Activated CD8-positive, alpha-beta memory T cell treated with anti-CD3 and anti-CD28 coated beads for 48 hours (primary cell): ENCODE measurements at regions not wholly inside any gene's neighbourhood (a gene's known extent, or its start where the extent isn't known, plus 50 kb on each side); places are given as distances from the start of the nearest gene placed in this dataset.
"Not testable (repeated sequence)": the region's sequence is repeated elsewhere in the genome, so short reads cannot be mapped to it uniquely, and the experiment has no call there.

Source experiments
- DNase-seq, 3 experiments: peaks; one replicate each; pipeline ENCODE4 v3.0.0-alpha.2; 2020; ENCODE audit warnings: low read depth in 2 of 3, low spot score in 2 of 3

DNA sequence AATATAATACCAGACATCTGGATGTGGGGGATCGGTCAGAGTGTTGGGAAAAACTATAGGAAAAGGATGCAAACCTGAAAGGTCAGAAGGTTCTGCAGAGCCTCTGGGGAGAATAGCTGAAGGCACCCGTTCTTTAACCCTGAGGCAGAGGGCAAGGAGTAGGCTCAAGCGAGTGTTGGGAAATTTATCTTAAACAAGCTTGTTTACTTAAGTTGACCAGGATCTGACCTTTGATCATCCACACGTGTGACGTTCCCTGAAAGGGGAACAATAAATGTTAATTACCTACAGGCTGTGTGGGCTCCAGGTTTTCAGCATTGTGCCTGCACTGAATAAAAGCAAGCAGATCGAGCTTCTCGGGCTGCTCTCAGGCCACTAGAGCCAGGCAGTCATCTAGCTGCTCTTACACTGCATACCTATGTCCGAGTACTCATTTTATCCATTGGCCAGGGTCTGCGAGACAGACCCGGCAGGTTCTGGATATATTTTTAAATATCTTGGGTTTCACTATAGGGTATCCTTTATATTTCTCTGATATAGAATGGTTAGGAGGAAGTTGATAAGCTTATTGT is 400.6 kb upstream of the CHST9 start:
- DNase-seq = no peak

DNA sequence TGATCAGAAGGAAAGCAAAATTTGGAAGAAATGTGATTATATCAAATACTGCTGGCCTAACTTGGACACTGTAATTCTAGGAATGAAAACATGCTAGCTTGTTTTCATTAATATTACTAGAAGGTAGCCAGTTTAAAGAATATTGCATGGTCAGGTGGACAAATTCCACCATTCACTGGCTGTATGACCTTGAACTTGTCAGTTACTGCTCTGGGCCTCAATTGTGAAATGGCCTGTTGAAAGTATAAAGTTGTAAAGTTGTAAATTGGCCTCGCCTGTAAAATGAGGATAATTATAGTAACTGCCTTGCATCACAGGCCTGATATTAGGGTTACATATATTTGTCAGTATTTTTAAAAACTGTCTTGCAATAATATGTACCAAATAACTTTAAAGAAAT is 398.4 kb upstream of the CHST9 start:
- no peak for DNase-seq

DNA sequence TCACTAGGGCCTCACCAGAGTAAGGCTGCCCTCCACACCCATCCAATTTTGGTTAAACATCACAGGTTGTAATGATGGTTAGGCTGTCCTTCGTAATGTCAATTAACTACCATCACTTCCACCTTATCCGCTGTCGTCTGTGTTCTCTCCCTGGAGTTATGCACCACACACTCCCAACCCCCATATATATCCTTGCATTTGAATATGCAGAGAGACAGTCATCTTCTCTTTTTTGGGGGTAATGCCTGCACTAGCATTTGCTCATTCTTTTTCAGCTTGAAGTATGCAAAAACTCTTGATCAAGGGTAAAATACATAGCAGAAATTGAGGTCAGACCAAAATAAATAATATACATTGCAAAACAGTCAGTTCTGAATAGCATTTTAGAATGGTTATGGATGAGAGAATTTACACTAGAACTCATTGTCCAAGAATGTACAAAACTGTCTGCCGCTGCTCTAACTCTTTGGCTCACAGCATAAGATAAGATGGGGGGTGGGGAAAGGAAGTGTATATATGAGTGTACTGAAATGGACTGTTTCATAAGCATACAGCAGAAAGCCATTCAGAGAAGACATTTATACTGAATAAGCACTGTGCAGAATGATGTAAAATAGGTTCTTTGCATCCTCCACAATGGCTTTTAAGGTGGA is 397.8 kb upstream of the CHST9 start:
- no peak for DNase-seq

DNA sequence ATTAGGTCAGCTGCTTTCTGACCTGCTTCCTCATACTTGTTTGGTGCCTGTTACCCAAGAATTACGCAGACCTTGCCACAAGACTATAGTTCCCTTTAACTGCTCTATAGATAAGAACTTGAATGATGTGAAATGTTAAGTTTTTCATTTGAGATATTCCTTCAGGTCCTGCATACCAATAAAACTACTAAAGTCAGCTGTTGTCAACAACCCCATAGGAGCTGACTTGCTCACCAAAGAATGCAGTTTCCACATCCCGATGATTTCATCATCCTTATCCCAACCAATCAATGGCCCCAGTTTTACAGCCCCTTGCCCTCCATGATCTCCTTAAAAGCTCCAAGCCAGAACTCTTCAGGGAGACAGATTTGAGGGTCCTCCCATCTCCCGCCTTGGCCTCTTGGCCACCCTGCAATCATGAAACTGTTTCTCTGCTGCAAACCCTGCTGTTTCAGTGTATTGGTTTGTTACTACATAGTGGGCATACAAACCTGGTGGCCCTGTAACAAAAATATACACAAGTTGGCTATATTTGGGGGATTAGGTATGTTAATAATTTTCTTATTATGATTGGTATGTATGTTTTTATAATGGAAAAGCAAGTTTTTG is 396.3 kb upstream of the CHST9 start:
- no peak for DNase-seq

DNA sequence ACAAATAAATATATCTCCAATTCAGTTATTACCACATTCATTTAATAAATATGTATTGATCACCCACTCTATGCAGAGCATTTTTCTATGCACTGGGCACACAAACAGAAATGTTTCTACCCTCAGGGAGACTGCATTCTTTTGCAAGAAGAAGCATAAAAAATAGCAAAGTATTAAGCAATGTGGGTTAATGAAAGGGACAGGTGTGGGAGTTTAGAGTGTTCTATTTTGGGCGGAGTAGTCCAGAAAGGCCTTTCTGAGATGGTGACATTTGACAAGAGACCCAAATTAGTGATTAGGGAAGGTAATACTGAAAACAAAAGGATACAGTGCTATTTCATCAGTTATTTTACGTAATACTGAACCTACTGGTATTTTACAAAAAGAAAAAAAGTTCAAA is 394.3 kb upstream of the CHST9 start:
- DNase-seq = no peak

DNA sequence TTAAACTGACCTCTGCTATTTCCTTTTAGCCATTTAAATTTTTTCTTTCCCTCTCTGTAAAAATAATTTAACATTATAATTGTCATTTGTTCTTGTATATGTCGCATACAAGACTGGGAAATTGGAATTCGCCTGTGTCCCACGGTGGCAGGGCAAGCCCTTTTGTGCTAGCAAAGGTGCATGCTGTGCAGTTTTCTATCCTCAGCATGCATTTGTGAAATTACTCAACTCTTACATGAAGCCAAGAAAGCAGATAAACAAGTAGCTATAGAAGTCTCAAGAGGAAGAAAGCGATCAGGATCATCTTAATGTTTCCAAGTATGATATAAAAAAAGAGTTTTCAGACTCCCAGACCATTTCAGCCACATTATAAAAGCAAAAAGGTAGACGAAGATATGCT is 392.6 kb upstream of the CHST9 start:
- no peak for DNase-seq

DNA sequence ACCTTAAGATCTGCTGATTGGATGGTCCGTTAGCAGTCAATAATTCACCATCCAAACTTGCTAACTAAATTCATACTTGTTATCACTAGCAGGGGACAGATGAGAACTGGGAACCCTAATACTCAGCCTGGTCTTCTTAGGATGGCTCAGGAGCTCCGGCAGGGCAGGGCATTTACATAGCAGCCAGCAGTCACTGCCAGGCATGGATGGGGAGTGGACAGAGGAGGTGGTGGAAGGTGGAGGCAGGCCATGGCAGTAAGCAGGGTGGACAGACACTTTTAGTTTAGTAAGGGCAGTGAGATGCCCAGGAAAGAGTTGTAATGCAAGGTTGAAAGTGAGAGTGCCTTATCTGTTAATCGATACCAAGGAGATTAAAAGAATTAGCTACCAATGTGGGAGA is 392.2 kb upstream of the CHST9 start:
- no peak for DNase-seq

DNA sequence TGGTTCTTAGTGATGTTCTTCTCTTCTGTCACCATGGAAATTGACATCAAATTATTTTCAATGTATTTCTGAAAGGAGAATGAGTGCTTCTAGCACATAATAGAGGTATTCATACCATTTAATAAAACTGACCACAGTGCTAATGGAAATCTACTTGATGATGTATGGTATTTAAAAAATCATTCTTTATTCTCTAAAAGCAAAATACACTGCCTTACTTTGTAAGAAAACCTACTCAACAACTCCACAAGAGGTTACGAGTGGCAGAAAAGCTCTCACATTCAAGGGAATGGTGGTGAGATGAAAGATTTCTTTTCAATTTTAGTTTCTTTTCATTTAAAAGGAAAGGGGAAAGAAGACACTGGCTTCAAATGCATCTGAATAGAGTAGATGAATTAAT is 382.3 kb upstream of the CHST9 start:
- DNase-seq = no peak

DNA sequence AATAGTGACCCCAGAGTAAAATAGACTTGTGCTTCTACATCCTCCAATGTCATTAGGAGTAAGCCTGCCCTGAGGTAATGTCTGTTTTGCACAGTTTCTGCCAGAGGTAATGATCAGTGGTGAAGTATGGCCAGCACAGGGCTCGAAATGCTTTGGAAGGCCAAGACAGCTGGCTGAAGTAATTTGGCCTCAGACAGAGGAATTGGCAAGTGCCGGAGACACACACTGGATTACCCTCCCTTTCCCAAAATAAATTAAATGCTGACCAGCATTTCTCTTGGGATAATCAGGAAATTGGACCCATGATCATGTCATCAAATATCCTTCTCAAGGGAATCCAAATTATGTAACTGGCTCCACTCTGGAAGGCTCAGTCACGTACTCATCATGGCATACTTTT is 379.0 kb upstream of the CHST9 start:
- no peak for DNase-seq

DNA sequence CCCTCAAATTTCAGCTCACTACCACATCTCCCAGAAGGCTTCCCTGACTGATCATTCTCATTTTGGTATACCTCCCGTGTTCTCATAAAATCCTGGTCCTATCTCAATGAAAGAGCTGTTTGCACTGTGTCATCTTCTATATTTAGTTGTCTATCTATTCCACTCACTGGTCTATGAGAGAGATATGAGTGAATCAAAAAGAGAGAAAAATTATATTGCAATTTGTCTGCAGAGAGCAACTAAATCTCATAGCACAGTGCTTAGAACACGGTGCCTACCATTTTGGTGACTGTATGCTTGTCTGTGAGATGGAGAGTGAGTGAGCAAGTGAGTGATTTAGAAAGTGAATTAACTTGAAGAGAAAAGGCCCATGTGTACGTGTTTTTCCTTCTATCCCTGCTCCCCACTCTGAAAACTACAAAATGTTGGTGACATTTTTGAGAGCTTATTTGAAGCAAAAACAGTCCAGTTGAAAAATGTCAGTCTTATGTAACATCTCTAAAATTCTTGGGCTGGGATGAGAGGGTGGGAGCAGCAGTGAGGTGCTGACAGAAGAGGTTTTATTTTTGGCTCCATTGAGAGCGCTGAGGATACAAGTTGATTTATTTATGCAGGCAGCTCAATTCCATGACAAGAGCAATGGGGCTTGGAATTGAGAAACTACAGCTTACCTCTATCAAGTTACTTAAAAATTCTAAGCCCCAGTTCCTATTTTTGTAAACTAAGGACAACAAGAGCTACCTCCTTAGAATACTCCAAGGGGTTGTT is 373.5 kb upstream of the CHST9 start:
- DNase-seq = no peak

DNA sequence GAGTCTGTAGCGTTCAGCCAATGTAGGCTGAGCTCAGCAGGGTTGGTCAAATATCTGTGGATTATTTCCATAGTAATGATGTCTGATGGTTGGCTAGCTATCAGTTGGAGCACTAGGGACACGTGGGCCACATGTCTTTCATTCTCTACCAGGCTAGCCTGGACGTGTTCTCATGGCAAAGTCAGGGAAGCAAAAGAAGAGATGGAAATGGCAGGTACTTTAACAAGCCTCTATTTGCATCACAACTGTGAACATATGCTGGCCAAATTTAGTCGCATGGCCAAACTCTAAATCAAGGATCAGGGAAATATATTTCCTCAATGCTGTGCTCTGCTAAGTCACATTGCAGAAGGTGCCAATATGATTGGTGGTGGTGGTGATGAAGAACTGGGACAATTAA is 371.6 kb upstream of the CHST9 start:
- DNase-seq = no peak

DNA sequence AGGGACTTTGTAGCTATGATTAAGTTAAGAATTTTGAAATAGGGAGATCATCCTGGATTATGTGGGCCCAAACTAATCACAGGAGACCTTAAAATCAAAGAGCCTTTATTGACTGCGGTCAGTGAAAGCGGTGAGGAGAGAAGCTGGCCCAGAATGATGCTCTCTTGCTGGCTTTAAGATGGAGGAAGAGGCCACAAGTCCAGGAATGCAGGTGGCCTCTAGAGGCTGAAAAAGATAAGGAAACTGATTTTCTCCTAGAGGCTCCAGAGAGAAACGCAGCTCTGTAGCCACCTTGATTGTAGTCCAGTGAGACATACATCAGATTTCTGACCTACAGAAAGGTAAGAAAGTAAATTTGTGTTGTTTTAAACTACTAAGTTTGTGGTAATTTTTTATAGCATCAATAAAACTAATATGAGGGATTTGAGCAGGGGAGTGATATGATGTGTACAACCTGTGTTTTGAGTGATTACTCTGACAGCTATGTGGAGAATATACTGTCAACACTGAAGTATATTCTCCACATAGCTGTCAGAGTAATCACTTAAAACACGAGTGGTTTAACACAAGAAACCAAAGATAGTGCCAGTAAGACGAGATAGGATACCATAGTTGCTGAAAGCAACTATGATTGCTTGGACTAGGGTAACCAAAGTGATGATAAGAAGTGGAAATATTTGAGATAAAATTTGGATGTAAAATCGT is 364.4 kb upstream of the CHST9 start:
- DNase-seq = no peak

DNA sequence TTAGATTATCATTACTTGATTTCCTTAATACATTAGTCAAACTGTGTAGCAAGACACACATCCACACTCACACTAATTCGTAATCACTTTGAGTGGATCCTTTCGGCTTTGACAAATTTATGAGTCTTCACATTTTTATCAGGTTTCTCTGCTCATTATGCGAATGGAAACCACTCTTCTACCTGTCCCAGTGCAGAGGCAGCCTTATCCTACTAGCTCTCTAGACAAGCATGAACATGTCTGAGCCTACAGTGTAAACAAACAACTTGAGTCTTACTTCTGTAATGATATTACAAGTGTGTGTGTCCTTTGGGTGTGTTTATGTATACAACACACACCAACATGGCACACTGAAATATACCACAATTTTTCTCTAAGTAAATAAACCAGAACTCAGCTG is 361.9 kb upstream of the CHST9 start:
- no peak for DNase-seq

DNA sequence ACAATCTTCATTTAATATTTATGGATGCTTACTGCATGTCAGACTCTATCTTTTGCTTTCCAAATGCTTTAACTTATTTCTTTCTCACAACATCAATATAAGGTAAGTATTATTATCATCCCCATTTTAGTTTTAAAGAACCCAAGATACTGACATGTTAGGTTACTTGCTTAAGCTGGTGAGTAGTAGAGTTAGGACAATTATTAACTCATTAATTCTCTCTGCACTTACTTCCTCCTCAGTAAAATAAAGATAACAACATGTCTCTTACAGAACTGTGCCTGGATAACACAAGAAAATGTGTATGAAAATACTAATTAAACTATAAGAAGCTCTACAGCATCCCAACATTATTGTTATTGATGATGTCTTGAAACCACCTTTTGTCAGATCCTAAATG is 359.1 kb upstream of the CHST9 start:
- DNase-seq = no peak

DNA sequence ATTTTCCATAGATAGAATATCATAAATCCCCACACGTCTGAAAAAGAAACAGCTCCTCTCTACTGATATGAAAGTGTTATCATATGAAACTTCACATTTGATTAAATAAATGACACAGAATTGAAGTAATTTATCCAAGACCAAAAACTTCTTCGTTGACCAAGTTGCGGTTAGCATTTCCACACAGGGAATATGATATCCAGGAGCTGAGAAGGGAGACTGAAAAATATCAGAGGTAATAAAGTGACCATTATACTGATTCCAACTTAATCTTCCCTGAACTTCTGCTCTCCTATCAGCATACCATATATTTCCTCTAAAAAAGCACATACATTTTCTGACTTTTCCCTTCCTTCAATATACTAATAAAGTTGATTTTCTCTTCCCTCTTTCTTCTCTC is 356.2 kb upstream of the CHST9 start:
- DNase-seq = no peak

DNA sequence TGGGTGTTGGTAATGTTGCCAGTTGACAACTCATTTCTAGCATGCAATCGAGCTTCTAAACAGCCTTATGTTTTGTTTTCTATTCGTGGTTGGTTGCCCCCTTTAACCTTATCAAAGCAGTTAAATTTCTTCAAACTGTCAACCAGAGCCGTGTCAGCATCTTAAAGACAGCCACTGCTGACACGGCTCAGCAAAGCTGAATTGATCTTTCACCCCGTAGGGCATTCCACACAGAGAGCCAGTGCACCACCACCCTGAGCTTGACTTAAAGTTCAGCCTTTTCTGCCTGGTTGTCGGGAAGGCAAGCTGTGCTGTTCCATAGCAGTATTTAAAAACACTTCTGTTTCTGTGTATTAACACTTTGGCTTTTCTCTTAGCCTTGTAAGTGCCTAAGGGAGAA is 355.0 kb upstream of the CHST9 start:
- no peak for DNase-seq

DNA sequence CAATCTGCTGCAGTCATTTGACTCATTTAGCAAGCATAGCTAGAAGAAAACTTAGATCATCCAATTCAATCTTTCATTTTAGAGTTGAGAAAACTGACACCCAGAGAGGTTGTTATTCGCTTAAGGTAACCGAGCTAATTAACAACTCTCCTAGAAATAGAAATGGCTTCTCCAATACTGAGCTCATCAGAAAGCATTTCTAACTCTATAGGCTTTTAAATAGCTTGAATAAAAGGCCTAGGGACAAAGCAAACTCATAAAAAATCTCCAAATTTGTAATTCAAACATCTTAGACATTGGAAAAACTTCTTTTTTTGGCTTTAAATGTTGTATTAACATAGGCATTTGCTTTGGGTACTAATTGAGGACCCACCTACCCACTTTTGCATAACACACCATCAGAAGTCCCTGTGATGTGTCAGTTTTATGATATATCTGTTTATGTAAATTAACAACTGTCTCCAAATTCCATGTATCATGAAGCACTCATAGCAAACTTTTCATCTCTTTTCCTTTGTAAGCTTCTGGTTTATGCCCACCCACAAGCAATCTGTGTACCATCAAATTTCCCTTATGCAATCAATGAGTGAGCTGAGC is 343.9 kb upstream of the CHST9 start:
- DNase-seq = no peak

DNA sequence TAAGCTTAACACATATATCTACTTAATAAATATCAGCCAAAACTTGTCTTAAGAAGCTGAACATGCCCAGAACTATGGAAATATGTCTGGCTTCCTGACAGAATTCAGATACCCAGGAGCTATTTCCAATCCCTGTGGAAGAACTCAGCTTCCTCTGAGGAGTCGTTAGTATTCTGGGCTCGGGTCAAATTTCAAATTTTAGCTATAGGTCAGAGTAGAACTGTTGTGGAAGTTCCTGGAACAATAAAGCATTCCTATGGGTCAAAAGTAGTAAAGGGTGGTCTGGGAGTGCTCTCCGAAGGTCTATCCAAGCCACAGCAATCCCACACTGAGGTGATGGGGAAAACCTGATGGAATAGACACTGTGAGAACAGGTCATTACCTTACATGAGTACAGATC is 342.7 kb upstream of the CHST9 start:
- DNase-seq = no peak

DNA sequence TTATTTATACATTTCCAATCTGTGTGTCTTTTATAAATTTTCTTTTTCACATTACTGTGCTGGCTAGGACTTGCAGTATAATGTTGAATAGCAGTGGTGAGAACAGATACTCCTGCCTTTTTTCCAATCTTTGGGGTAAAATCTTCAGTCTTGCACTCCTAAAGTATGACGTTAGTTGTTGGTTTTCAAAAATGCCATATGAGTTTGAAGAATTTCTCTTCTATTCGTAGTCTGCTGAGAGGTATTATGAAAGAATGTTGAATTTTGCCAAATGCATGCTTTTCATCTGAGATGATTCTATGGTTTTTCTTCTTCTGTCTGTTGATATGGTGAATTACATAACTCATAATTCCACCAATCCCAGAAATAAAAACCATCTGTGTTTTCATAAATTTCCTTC is 335.3 kb upstream of the CHST9 start:
- DNase-seq = no peak

DNA sequence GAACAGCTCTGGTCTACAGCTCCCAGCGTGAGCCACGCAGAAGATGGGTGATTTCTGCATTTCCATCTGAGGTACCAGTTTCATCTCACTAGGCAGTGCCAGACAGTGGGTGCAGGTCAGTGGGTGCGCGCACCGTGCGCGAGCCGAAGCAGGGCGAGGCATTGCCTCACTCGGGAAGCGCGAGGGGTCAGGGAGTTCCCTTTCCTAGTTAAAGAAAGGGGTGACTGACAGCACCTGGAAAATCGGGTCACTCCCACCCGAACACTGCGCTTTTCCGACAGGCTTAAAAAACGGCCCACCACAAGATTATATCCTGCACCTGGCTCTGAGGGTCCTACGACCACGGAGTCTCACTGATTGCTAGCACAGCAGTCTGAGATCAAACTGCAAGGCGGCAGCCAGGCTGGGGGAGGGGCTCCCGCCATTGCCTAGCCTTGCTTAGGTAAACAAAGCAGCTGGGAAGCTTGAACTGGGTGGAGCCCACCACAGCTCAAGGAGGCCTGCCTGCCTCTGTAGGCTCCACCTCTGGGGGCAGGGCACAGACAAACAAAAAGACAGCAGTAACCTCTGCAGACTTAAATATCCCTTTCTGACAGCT is 325.0 kb upstream of the CHST9 start:
- DNase-seq = not testable (repeated sequence)

DNA sequence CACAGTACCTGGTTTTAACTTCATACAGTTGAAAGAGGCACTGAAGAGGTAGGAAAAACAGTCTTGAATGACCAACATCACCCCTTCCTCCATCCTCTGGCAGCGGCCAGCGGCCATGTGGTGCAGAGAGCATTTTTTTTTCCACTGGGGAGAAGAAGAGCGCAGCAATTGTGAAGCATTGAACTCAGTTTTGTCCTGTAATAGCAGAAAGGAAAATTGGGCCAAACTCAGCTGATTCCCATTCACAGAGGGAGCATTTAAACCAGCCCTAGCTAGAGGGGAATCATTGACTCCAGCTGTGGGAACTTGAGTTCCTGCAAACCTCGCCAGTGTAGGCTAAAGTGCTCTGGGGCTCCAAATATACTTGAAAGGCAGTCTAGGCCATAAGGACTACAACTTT is 316.6 kb upstream of the CHST9 start:
- DNase-seq = no peak
